ENCODE measurements at regions not wholly inside any gene's neighbourhood (a gene's known extent, or its start where the extent isn't known, plus 50 kb on each side); places are given as distances from the start of the nearest gene placed in this dataset.

DNA sequence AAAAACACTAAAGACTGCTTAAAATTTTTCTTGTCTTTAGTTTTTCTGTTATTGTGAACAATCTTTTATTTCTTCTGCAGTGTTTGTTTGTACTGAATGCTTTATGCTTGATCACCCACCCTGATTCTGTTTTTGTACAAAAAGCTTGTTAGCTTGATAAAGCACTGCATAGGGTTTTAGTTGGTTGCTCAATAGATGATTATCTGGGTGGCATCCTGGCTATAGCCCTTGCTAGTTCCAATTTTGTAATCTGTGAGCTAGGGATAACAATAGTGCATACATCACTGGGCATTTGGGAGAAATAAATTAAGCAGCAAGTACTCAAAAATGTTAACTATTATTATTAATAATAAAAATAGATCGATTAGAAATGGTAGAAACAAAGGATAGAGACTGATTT is 102.3 kb downstream of the ZPLD1 start:
- TF ChIP-seq, protein P1, sequence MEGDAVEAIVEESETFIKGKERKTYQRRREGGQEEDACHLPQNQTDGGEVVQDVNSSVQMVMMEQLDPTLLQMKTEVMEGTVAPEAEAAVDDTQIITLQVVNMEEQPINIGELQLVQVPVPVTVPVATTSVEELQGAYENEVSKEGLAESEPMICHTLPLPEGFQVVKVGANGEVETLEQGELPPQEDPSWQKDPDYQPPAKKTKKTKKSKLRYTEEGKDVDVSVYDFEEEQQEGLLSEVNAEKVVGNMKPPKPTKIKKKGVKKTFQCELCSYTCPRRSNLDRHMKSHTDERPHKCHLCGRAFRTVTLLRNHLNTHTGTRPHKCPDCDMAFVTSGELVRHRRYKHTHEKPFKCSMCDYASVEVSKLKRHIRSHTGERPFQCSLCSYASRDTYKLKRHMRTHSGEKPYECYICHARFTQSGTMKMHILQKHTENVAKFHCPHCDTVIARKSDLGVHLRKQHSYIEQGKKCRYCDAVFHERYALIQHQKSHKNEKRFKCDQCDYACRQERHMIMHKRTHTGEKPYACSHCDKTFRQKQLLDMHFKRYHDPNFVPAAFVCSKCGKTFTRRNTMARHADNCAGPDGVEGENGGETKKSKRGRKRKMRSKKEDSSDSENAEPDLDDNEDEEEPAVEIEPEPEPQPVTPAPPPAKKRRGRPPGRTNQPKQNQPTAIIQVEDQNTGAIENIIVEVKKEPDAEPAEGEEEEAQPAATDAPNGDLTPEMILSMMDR (IDR thresholded peaks at IDR 0.05) = no peak
- Mint-ChIP-seq H3K9me3 (no peaks in the 10 kb centered on the region), H3K27me3 (ENCODE audit: low read depth, poor library complexity) (no peaks in the 10 kb centered on the region)

DNA sequence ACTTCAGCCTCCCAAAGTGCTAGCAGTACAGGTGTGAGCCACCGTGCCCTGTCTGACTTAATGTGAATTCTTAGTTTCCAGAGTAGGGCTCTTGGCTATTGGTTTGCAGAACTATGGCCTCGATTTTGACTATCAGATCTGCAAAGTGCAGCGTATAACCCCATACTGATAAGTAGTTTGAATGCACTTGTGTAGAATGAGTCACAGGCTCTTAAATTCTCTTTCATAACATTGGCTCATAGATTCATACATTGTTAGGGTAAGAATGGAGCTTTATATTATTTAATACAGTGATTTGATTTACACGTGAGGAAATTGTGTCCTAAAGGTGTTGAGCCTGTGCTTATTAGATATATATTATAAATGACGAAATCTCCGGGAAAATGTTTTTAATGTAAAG is 109.9 kb downstream of the ZPLD1 start:
- H3K27me3 Mint-ChIP-seq (ENCODE audit: low read depth, poor library complexity) = no peaks in the 10 kb centered on the region
- no peak for DNase-seq
- TF ChIP-seq, protein P1 (IDR thresholded peaks at IDR 0.05) = no peak
- H3K9me3 Mint-ChIP-seq = no peaks in the 10 kb centered on the region
- H3K4me1 Mint-ChIP-seq = no peaks in the 10 kb centered on the region
- no peak overlapping the region for H3K27ac Mint-ChIP-seq
- H3K4me3 Mint-ChIP-seq = no peak overlapping the region
- no peaks in the 10 kb centered on the region for H3K36me3 Mint-ChIP-seq (ENCODE audit: low read depth)

More for the DNA sequence above, 102.3 kb downstream of the ZPLD1 start:
- no peak for DNase-seq
- Mint-ChIP-seq H3K4me1 (no peaks in the 10 kb centered on the region), H3K36me3 (ENCODE audit: low read depth) (no peaks in the 10 kb centered on the region), H3K27ac (no peak overlapping the region), H3K4me3 (no peak overlapping the region)

DNA sequence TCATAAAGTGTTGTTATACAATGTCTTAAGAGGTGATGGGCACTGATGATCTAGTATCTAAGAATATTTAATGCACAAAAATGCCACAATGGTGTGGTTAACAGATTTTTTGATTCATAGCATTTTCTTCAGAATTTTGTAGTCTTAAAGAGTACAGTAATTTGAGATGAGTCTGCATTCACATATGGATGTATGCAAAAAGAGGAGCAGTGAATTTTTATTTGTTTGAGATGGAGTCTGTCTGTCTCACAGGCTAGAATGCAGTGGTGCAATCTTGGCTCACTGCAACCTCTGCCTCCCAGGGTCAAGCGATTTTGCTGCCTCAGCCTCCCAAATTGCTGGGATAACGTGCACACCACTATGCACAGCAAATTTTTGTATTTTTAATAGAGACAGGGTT is 110.5 kb downstream of the ZPLD1 start:
- no peaks in the 10 kb centered on the region for H3K36me3 Mint-ChIP-seq (ENCODE audit: low read depth)
- TF ChIP-seq, protein P1 (IDR thresholded peaks at IDR 0.05) = no peak
- DNase-seq = no peak
- H3K27ac Mint-ChIP-seq = no peak overlapping the region
- H3K27me3 Mint-ChIP-seq (ENCODE audit: low read depth, poor library complexity) = no peaks in the 10 kb centered on the region
- no peaks in the 10 kb centered on the region for H3K9me3 Mint-ChIP-seq
- no peaks in the 10 kb centered on the region for H3K4me1 Mint-ChIP-seq
- no peak overlapping the region for H3K4me3 Mint-ChIP-seq

DNA sequence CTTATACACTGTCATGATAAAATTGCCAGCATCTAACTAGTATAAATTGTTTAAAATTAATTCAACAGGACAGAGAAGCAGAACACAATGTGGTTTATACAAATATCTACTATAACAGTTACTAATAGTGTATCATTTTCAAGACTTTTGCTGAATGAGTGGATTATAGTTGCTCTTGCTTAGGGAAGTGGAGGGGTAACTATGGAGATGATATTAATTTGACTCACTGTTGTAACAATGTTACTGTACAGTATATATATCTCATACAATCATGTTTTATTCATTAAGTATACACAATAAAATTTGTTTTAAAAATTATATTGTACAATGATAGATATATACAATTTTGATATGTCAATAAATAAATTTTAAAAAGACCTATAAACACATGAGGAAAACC is 119.1 kb downstream of the ZPLD1 start:
- H3K36me3 Mint-ChIP-seq (ENCODE audit: low read depth) = no peaks in the 10 kb centered on the region
- no peak overlapping the region for H3K4me3 Mint-ChIP-seq
- TF ChIP-seq, protein P1 (IDR thresholded peaks at IDR 0.05) = no peak
- H3K4me1 Mint-ChIP-seq = peaks cover 6% of the 10 kb centered on the region
- no peak overlapping the region for H3K27ac Mint-ChIP-seq
- H3K27me3 Mint-ChIP-seq (ENCODE audit: low read depth, poor library complexity) = peaks cover 5% of the 10 kb centered on the region
- H3K9me3 Mint-ChIP-seq = no peaks in the 10 kb centered on the region
- DNase-seq = no peak

DNA sequence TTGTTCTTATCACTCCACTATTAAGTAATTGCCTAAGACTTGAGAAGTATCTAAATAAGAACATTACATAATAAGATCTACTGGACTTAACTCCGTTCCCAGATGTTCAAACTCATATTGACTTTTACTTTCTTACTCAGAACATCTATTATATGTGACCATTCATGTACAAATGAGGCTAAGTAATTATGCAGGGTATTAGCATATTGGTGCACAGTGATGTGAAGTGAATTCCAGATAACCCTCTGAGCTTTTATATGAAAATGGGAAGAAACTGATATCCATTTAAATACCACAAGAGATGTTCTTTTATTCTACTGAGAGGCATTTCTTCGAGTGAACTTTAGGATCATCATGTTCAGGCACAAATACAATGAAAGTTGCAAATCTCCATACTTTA is 135.7 kb downstream of the ZPLD1 start:
- H3K4me3 Mint-ChIP-seq = no peak overlapping the region
- peaks cover 7% of the 10 kb centered on the region for H3K4me1 Mint-ChIP-seq
- no peak for DNase-seq
- no peaks in the 10 kb centered on the region for H3K27me3 Mint-ChIP-seq (ENCODE audit: low read depth, poor library complexity)
- no peak overlapping the region for H3K27ac Mint-ChIP-seq
- H3K9me3 Mint-ChIP-seq = peaks cover 2% of the 10 kb centered on the region
- H3K36me3 Mint-ChIP-seq (ENCODE audit: low read depth) = no peaks in the 10 kb centered on the region
- TF ChIP-seq, protein P1 (IDR thresholded peaks at IDR 0.05) = no peak

DNA sequence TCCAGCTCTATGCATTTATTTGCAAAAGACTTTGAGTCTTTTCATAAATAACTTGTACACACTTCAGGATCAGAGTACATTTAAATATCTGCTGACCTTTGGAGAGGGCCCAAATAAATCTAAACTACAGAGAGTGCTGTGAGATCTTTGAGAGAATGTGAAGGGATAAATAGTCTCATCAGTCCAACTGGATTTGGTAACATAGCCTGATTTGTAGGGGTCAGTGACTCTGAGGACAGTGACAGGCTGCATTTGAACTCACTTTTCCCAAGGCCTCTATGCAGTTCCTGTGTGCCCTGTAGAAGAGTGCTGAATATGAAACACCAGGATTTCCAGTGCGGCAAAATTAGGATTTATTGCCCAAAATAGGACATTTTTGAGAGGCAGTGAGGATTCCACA is 136.2 kb downstream of the ZPLD1 start:
- H3K9me3 Mint-ChIP-seq = no peaks in the 10 kb centered on the region
- no peaks in the 10 kb centered on the region for H3K27me3 Mint-ChIP-seq (ENCODE audit: low read depth, poor library complexity)
- H3K4me1 Mint-ChIP-seq = peaks cover 7% of the 10 kb centered on the region
- no peak overlapping the region for H3K27ac Mint-ChIP-seq
- no peak overlapping the region for H3K4me3 Mint-ChIP-seq
- TF ChIP-seq, protein P1 (IDR thresholded peaks at IDR 0.05) = no peak
- DNase-seq = no peak
- no peaks in the 10 kb centered on the region for H3K36me3 Mint-ChIP-seq (ENCODE audit: low read depth)
